ENCODE measurements at regions not wholly inside any gene's neighbourhood (a gene's known extent, or its start where the extent isn't known, plus 50 kb on each side); places are given as distances from the start of the nearest gene placed in this dataset.
"Not testable (repeated sequence)": the region's sequence is repeated elsewhere in the genome, so short reads cannot be mapped to it uniquely, and the experiment has no call there.

DNA sequence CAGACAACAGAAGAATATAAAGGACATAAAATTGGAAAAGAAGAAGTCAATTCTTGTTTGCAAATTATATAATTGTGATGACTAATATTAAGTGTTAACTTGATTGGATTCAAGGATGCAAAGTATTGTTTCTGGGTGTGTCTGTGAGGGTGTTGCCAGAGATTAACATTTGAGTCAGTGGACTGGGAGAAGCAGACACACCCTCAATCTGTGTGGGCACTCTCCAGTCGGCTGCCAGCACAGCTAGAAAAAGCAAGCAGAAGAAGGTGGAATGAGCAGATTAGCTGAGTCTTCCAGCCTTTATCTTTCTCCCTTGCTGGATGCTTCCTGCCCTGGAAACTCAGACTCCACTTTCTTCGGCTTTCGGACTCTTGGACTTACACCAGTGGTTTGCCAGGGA, 51.7 kb downstream of the UBE2NL start:
- DNase-seq (ENCODE audit: low read depth), result no peak

DNA sequence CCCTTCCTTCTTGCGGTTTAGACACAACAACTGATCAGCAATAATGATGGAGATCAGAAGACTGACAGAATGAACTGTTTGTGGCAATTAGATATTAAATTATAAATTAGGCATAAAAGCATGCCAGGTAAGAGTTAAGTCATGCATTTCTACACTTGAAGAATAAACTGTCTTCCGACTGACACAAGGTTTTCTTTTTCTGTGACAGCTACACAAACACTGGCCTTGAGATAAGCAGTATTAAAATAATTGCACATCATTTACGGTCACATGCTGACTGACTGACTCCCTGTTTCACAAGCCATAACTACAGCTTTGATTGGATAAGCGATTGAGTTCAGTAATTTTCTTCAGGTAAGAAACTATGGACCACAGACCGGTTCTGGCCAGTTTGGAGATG, 56.2 kb downstream of the UBE2NL start:
- no peak for DNase-seq (ENCODE audit: low read depth)

DNA sequence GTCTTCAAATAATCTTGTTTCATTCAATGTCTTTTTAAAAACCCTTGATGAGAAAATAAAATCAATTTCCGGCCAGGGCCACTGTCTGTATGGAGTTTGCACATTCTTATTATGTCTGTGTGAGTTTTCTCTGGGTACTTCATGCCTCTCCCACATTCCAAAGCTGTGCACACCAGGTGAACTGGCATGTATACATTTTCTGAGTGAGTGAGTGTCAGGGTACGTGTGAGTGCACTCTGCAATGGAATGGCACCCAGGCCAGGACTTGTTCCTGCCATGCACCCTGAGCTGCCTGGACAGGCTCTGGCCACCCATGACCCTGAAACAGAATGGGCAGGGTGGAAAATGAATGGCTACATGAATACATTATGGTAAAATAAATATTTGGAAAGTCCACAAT, 61.3 kb downstream of the UBE2NL start:
- no peak for DNase-seq (ENCODE audit: low read depth)

DNA sequence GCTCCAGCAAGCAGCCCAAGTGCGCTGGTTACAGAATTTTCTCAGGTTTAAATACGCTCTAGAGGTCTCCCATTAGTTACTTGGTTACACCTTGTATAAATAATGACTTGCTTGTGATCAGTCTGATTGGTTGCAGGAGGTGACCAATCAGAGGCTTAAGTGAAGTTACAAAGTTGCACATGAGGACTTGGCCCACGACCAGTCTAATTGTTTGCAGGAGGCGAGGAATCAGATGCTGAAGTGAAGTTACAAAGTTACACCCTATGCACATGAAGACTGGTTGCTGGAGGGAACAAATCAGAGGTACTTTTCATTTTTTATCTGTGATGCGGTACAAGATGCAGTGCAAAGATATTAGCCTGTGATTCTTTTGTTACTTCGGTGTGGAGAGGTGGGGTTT, 80.7 kb downstream of the UBE2NL start:
- DNase-seq (ENCODE audit: low read depth), result no peak

DNA sequence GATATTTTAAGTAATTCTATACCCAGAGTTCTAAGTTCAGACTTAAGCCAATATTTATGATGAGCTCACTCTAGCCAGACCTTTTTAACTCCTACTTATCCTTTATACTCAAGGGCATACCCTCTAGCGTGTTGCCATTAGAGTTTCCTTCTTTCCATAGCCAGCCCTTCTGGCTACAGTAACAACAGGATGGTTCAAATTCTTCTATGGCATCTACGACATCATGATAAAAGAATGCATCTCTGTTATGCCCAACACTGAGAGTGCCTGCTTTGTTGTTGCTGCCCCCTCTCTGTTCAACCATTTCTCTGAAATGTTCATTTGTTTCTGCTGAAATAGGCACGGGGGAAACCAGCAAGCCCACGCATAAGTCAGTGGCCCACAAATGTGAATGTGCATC, 104.5 kb downstream of the UBE2NL start:
- DNase-seq (ENCODE audit: low read depth), result no peak

DNA sequence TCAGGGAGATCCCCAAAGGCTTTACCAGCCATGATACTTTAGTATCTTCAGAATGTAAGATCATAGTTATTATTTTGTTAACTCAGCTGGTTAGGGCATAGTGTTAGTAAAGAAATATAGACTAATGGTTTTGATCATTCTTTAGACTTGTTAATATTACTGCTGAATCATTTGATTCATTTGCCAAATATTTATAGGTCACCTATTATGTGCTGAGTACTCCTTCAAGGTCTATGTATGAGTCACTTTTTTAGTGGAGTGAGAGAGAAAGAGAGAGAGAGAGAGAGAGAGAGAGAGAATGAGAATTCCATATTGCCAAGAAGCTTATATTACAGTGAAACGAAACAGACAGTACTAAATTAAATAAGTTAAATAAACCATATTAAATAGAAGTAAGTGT, 110.3 kb downstream of the UBE2NL start:
- no peak for DNase-seq (ENCODE audit: low read depth)

DNA sequence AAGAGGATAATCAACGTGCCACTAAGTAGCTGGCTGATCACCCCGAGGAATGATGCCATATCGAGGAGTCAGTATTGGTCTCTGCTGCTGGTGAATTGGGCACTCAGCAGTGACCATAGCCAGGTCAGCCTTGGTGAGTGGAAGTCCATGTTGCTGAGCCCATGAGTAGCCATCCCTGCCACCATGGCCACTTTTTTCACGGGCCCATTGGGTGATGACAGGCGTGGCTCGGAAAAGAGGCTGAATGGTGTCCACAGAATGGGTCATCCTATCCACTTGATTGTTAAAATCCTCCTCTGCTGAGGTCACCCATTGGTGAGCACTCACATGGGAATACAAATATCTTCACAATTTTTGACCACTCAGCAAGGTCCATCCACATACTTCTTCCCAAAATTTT, 114.4 kb downstream of the UBE2NL start:
- DNase-seq (ENCODE audit: low read depth), result no peak

DNA sequence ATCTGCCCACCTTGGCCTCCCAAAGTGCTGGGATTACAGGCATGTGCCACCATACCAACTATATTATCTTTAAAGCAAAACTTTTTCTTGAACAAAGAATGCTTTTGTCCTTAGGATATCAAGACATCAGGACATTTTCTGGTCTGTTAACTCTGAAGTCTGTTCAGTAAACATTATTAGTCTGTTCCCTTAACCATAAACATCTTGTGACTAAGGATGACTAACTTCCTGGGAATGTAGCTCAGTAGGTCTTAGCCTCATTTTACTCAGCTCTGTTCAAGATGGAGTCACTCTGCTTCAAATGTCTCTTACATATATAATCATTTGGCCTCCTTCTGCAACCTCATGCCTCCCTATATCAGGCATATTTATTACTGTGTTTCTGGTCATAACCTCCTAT, 122.9 kb downstream of the UBE2NL start:
- DNase-seq (ENCODE audit: low read depth), result peak; percentile 8

DNA sequence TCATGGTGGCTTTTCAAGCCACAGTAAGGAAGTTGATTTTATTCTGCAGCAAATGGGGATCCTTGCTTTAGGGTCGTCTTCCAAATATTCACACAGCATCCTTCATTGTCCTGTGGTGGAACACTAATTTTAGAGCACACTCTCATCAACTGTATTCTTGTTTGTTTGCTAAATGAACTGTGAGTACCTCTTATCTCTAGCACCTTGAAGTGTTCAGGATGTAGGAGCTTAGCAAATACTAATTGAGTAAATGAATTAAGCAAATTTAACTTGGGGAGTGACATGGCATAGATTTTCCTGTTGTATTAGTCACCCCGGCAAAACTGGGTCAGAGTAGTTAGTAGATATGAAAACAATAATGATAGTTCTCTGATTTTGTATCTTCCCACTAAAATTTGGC, 156.9 kb downstream of the UBE2NL start:
- no peak for DNase-seq (ENCODE audit: low read depth)

DNA sequence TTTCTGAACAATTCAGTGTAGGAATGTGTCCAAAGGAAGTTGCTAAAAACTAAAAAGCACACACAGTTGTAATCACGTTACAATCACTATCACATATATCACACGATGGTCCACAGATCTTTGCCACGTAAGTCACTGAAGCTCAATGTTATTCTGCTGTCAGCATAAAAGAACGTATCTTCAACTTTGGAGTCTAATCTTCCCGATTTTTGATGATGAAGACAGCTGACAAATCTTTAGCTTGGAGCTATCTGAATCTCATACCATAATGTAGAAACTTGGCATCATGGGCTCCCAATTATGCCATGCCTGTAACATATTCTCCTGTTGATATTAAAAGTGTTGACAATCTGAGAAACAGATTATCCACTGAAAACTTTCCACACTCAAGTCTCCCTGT, 158.4 kb downstream of the UBE2NL start:
- no peak for DNase-seq (ENCODE audit: low read depth)

DNA sequence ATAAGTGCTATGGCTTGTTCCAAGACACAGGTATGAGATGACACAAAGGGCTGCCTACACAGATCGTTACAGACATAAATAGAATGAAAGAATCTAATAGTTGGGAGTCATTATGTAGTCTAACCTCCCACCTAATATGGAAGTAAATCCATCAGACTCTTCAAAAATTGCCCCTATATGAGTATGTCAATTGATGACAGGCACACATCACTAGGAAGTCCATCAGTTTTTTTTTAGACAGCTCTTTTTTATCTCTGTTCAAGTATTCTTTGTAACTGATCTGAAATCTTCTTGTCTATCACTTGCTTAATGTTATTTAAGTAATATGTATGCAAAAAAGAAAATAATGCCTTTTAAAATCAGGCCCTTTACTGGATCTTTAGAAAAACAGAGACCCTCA, 191.6 kb downstream of the UBE2NL start:
- DNase-seq (ENCODE audit: low read depth), result no peak

DNA sequence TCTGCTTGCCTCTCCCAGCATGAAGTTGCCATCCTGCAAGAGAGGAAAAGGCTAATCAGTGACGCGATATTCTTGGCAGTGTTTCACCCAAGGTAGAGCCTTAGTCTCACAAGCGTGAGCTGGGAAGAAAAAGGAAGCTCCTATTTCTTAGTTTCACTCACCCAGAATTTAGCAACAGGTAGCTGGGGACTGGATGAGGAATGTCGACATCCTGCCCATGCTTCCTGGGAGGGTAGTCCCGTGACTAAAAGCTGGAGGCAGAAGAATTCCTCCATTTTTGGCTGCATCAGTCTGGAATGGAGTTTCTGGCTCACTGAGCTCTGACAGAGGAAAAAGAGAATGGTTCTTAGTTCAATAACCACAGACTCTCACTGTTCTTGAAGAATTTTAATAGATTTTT, 198.4 kb downstream of the UBE2NL start:
- DNase-seq (ENCODE audit: low read depth), result not testable (repeated sequence)

DNA sequence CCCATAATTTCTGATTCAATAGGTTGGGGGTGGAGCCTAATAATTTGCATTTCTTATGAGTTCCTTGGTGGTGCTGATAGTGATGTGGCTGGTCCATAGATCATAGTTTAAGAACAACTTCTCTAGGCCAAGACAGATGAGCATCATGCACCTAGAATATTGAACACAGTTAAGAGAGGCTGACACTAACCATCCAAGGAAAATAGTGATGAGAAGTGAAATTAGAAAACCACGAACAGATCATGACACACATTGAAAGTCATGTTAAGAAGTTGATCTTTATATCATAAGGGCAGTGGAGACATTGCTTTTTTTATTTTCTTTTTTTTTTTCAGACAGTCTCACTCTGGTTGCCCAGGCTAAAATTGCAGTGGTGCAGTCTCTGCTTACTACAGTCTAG, 205.8 kb downstream of the UBE2NL start:
- DNase-seq (ENCODE audit: low read depth), result not testable (repeated sequence)

DNA sequence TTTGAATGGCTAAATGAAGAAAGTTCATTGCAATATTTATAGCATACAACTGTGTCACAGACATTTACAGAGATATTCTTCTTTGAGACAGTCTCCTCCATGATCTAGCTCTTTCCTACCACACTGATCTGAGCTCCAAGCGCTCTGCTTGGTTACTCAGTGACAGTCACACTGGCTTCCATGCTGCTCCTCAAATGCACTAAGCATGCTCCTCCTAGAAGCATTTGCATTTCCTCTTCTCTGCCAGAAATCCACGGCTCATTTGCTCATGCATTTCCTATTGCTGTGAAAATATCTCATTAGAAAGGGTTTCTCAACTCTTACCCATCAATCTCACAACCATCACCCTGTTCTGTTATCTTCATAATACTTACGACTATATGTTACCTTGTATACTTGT, 208.2 kb downstream of the UBE2NL start:
- DNase-seq (ENCODE audit: low read depth), result not testable (repeated sequence)

DNA sequence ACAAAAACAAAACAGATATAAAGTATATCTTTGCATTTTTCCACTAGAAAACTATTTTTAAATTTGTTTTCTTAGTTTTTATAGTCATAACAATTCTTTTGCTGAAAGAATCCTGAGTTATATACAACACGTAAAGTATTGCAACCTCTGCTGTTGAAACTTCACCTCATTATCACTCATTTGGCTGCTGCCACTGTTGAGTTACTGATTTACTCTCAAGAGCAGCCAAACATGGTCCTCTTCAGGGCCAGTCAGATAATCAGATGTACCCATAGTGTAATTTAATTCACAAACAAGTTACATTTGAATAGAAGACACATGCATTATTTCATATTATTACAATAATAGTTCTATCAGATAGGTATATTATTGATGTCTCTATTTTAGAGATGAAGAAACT, 235.6 kb downstream of the UBE2NL start:
- not testable (repeated sequence) for DNase-seq (ENCODE audit: low read depth)

DNA sequence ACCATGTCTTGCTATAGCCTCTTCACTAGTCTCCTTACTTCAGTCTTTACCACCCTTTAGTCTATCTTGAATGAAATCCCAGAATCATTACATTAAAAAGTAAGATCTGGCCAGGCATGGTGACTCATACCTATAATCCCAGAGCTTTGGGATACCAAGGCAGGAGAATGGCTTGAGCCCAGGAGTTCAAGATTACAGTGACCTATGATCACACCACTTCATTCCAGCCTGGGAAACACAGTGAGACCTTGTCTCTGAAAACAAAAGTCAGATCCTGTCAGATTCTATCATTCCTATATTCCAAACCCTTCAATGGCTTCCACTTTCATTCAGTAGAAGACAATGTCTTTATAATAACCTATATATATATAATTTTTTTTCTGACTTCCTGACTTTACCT, 237.7 kb downstream of the UBE2NL start:
- not testable (repeated sequence) for DNase-seq (ENCODE audit: low read depth)

DNA sequence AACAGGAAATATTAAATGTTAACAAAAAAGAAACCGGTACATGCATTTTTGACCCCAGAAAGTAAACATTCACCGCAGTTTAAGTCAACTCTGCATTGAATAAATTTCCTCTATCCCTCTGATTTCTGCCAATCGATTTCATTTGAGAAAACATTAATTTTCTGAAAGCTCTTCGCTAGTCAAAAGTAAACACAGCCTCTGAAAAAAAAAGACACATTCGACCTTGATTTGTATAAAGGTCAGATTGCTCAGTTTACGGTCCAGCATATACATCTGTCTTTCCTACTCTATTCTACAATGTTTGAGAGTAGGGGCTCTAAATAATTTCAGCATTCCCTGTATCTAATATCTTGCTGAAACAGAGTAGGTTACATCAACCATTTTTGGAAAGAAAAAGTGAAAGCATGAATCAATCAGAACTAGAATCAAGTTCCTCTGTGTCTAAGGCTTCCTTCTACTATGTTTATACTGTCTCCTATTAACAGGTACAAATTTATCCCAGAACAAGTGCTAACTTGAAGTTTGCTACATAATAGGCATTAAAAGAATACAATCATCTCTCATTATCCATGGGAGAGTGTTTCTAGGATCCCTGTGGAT, 243.8 kb downstream of the UBE2NL start:
- DNase-seq (ENCODE audit: low read depth), result not testable (repeated sequence)

DNA sequence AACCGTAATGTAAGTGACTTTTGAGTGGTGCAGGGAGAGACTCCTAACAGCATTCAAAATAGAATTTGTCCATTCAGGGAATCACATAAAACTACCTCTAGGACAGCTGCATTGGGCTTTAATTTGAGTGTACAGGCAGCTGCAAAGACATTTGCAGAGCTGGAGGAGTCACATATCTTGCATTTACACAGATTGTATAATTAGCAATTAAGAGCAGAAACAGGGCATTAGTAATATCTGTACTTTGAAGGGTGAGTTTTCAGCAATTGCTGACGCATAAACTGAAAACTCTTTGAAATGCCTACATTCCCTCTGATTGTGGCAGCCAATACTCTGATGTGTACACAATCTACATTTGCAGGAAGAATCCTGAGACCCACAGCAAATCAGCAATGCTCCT, 245.6 kb downstream of the UBE2NL start:
- not testable (repeated sequence) for DNase-seq (ENCODE audit: low read depth)

DNA sequence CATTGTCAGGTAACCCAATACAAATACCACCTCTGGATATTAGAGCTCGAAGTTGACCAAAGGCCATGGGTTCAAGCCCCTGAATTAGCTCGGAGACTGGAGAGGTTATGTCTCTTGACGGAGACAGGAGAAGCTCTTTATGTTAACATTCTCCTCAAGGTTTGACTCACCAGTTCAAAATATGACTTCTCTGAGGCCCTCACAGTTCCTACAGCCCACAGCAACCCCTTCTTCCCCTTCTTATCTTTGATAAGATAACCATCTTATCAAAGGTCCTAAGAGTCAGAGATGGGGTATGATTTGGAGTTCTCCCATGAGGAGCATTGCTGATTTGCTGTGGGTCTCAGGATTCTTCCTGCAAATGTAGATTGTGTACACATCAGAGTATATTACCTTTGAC, 246.6 kb downstream of the UBE2NL start:
- DNase-seq (ENCODE audit: low read depth), result not testable (repeated sequence)

DNA sequence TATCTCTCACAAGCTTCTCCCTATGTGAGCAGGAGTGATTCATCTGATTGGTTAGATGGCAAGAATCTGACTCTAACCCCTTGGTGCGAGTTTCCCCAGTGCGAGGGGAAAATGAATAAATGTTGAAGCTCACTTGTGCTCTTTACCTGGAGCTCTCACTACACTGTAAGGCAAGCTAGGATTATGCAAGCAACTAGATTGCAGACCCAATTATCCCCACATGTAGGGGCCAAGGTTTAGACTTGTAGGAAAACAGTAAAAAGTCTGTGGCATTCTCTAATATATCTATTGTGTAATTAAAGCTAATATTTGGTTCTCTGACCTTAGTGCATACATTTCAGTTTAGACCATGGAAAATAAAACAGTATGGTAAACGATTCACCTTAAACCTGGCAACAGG, 247.2 kb downstream of the UBE2NL start:
- not testable (repeated sequence) for DNase-seq (ENCODE audit: low read depth)

DNA sequence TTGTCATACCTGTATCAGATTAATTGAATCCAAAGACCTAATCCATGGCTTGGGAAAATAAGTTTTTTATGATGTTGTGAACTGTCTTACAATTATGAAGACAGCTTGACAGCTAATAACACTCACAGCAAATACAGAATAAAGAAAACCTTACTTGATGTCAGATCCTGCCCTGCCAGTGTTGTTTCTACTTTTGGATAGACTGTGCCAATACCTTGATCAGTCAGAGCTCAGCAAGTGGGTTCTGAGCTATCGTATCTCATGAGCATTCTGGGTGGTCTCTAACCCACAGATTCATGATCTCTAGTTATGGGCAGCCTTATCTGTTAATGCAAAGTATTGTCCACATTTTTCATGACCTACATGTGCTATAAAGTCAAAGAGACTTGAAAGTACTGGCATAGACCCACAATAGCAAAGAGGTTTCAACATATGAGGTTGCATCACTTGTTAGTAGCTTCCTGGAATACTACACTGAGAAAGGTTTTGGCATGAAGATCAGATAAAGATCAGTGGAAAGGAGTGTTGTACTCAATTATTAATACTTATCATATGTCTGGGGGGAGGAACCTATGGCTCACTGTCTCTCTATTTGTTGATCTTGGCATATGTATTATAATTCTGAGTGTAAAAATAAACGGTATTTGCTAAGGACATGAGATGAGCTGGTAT, 250.7 kb downstream of the UBE2NL start:
- peak; percentile 1 for DNase-seq (ENCODE audit: low read depth)

DNA sequence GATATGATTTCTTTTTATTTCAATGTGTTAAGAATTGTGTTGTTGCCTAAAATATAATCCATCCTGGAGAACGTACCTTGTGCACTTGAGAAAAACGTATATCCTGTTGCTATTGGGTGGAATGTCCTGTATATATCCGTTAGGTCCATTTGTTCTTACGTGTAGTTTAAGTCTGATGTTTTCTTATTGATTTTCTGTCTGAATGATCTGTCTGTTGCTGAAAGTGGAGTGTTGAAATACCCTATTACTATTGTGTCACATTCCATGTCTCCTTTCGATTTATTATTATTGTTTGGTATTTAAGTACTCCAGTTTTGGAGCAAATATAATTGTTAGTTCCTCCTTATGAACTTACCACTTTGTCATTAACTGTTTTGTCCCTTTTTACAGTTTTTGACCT, 270.6 kb downstream of the UBE2NL start:
- not testable (repeated sequence) for DNase-seq (ENCODE audit: low read depth)

DNA sequence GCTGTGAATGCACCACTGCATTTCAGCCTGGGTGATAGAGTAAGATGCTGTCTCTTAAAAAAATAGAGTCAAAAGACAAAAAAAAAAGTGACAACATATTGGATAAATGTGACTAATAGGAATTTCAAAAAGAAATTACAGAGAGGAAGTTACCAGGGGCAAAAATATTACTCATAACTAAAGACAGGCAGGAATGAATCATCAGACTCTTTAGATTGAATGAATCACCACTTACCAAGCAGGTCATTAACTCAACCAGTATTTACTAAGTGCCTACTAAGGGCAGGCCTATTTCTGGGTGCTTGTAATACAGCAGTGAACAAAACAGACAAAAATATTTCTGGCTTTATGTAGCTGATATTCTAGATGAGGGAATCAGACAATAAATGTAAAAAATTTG, 301.3 kb downstream of the UBE2NL start:
- DNase-seq (ENCODE audit: low read depth), result not testable (repeated sequence)

DNA sequence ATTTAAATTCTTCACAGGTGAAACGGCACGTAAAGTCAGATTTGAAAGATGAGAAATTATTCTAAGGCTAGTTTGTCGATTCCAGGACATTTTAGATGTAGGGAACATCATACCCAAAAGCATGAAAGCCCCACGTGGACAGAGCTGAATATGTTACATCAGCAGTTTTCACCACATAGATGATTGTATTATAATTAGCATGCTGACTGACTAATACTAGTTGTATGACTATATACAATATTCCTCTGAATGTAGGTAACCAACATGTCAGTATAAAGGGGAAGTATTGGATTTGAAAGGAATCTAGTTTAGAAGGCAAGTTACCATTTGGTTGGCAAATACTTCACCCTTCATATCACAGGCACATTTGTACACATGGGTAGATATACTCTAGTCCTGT, 304.6 kb downstream of the UBE2NL start:
- DNase-seq (ENCODE audit: low read depth), result not testable (repeated sequence)
